HFF-Myc (cell line): ENCODE measurements at regions not wholly inside any gene's neighbourhood (a gene's known extent, or its start where the extent isn't known, plus 50 kb on each side); places are given as distances from the start of the nearest gene placed in this dataset.

Experiments used
- DNase-seq: peaks from one replicate; pipeline ENCODE4 v3.0.0-alpha.2; 2011; ENCODE audit warnings: low read depth; ENCODE audit errors: extremely low read depth
- H3K4me3 ChIP-seq: replicated peaks from 2 replicates; pipeline ENCODE4 v1.5.1; 2011; ENCODE audit warnings: low read depth, mild to moderate bottlenecking, control low read depth, low read length
- CTCF ChIP-seq: IDR thresholded peaks from 2 replicates; pipeline ENCODE4 v1.5.1; 2012; ENCODE audit warnings: mild to moderate bottlenecking, low read depth, low read length, control low read depth; ENCODE audit errors: missing control alignments

- no peak for DNase-seq
- no peak overlapping the region for H3K4me3 ChIP-seq
- no peak for TF ChIP-seq CTCF
These were observed 565.4 kb downstream of the NXPH1 start for GRCh38 chr7:8998762-8999161.

GRCh38 chr7:9013940-9014339, 580.5 kb downstream of the NXPH1 start:
- no peak for TF ChIP-seq CTCF
- no peak for DNase-seq
- no peak overlapping the region for H3K4me3 ChIP-seq

- H3K4me3 ChIP-seq: no peak overlapping the region
- no peak for TF ChIP-seq CTCF
- no peak for DNase-seq
These were observed 583.9 kb downstream of the NXPH1 start for GRCh38 chr7:9017286-9017685.

GRCh38 chr7:9022456-9022855, 589.0 kb downstream of the NXPH1 start:
- DNase-seq: no peak
- no peak overlapping the region for H3K4me3 ChIP-seq
- no peak for TF ChIP-seq CTCF

GRCh38 chr7:9023675-9024294, 590.4 kb downstream of the NXPH1 start:
- no peak for DNase-seq
- H3K4me3 ChIP-seq: no peak overlapping the region
- no peak for TF ChIP-seq CTCF

- TF ChIP-seq CTCF: no peak
- DNase-seq: no peak
These were observed 592.7 kb downstream of the NXPH1 start for GRCh38 chr7:9026121-9026520.

GRCh38 chr7:9028012-9028411, 594.6 kb downstream of the NXPH1 start:
- no peak for DNase-seq
- TF ChIP-seq CTCF: no peak
- no peak overlapping the region for H3K4me3 ChIP-seq

More at GRCh38 chr7:9026121-9026520, 592.7 kb downstream of the NXPH1 start:
- no peak overlapping the region for H3K4me3 ChIP-seq
